Ishikawa (cell line): ENCODE measurements at regions not wholly inside any gene's neighbourhood (a gene's known extent, or its start where the extent isn't known, plus 50 kb on each side); places are given as distances from the start of the nearest gene placed in this dataset.

Experiments used
- CEBPB ChIP-seq: IDR thresholded peaks from 2 replicates; pipeline ENCODE4 v1.6.1; 2012
- CREB1 ChIP-seq: IDR thresholded peaks from 2 replicates; pipeline ENCODE4 v1.6.1; 2012; ENCODE audit warnings: low read depth
- EGR1 ChIP-seq: IDR thresholded peaks from 2 replicates; pipeline ENCODE4 v1.6.1; 2012
- EP300 ChIP-seq: IDR thresholded peaks from 2 replicates; pipeline ENCODE4 v1.6.1; 2012; ENCODE audit warnings: borderline replicate concordance
- FOXM1 ChIP-seq: IDR thresholded peaks from 2 replicates; pipeline ENCODE4 v1.6.1; 2012; ENCODE audit warnings: low read depth, borderline replicate concordance
- NFIC ChIP-seq: IDR thresholded peaks from 2 replicates; pipeline ENCODE4 v1.6.1; 2012
- RAD21 ChIP-seq: IDR thresholded peaks from 2 replicates; pipeline ENCODE4 v1.6.1; 2012; ENCODE audit warnings: low read depth
- TAF1 ChIP-seq: IDR thresholded peaks from 2 replicates; pipeline ENCODE4 v1.6.1; 2012; ENCODE audit warnings: low read depth, mild to moderate bottlenecking
- TCF12 ChIP-seq: IDR thresholded peaks from 2 replicates; pipeline ENCODE4 v1.6.1; 2012; ENCODE audit warnings: low read depth
- TEAD4 ChIP-seq: IDR thresholded peaks from 2 replicates; pipeline ENCODE4 v1.6.1; 2012
- YY1 ChIP-seq: IDR thresholded peaks from 2 replicates; pipeline ENCODE4 v1.6.1; 2012; ENCODE audit warnings: low read depth
- ZBTB7A ChIP-seq: IDR thresholded peaks from 2 replicates; pipeline ENCODE4 v1.6.1; 2012; ENCODE audit warnings: low read depth
- TF ChIP-seq, protein P1 (sequence below): IDR thresholded peaks from 2 replicates; pipeline ENCODE4 v1.6.1; 2012
- TF ChIP-seq, protein P2 (sequence below): IDR thresholded peaks from 2 replicates; pipeline ENCODE4 v1.6.1; 2012
- TF ChIP-seq, protein P3 (sequence below): IDR thresholded peaks from 2 replicates; pipeline ENCODE4 v1.6.1; 2012; ENCODE audit warnings: low read depth, mild to moderate bottlenecking

- TF ChIP-seq YY1, result no peak
- TF ChIP-seq, protein P1, sequence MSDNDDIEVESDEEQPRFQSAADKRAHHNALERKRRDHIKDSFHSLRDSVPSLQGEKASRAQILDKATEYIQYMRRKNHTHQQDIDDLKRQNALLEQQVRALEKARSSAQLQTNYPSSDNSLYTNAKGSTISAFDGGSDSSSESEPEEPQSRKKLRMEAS, result no peak
Measured at GRCh38 chr12:78385541-78385940, 479.0 kb upstream of the SYT1 start.

DNA sequence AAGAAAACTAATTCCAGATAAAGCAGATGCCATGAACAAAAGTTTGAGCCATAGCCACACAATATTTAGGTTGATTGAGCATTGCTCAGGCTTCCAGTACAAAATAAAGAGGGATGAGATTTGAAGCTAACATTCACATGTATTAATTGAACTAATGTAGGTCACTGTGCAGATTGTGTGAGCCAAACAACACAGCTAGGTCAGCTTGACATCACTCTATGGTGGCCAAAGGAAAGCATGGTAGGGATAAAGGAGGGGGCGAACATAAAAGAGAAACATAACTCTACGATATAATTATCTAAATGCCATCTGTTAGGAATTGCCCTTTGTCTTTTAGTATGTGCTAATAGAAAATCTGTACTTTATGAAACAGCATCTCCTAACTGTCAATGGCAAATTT lies 477.7 kb upstream of the SYT1 start:
- TF ChIP-seq CEBPB, result no peak
- TF ChIP-seq, protein P2, sequence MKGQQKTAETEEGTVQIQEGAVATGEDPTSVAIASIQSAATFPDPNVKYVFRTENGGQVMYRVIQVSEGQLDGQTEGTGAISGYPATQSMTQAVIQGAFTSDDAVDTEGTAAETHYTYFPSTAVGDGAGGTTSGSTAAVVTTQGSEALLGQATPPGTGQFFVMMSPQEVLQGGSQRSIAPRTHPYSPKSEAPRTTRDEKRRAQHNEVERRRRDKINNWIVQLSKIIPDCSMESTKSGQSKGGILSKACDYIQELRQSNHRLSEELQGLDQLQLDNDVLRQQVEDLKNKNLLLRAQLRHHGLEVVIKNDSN, result no peak
- no peak for TF ChIP-seq EP300
- TF ChIP-seq FOXM1, result no peak
- TF ChIP-seq TAF1, result no peak

- TF ChIP-seq EP300 (no peak), TCF12 (no peak), FOXM1 (no peak), CREB1 (no peak), NFIC (no peak), TEAD4 (no peak), EGR1 (no peak)
- TF ChIP-seq, protein P1, result no peak
Measured at GRCh38 chr12:78387721-78388120, 476.9 kb upstream of the SYT1 start.

- TF ChIP-seq, protein P2, result peak; percentile 63
- TF ChIP-seq NFIC, result no peak
- TF ChIP-seq CEBPB, result no peak
Measured at GRCh38 chr12:78388461-78388860, 476.1 kb upstream of the SYT1 start.

DNA sequence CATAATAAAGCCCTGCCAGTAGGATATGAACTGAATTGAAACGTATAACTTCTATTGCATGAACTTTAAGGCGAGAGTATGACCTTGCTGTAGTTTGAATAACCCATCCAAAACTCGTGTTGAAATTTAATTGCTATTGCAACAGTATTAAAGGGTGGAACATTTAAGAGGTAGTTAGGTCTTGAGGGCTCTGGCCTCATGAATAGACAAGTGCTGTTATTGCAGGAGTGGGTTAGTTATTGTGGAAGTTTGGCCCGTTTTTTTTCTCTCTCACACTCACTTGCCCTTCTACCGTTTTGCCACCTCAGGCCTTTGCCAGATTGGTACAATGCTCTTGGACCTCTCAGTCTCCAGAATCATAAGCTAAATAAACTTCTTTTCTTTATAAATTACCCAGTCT lies 473.7 kb upstream of the SYT1 start:
- TF ChIP-seq, protein P3, sequence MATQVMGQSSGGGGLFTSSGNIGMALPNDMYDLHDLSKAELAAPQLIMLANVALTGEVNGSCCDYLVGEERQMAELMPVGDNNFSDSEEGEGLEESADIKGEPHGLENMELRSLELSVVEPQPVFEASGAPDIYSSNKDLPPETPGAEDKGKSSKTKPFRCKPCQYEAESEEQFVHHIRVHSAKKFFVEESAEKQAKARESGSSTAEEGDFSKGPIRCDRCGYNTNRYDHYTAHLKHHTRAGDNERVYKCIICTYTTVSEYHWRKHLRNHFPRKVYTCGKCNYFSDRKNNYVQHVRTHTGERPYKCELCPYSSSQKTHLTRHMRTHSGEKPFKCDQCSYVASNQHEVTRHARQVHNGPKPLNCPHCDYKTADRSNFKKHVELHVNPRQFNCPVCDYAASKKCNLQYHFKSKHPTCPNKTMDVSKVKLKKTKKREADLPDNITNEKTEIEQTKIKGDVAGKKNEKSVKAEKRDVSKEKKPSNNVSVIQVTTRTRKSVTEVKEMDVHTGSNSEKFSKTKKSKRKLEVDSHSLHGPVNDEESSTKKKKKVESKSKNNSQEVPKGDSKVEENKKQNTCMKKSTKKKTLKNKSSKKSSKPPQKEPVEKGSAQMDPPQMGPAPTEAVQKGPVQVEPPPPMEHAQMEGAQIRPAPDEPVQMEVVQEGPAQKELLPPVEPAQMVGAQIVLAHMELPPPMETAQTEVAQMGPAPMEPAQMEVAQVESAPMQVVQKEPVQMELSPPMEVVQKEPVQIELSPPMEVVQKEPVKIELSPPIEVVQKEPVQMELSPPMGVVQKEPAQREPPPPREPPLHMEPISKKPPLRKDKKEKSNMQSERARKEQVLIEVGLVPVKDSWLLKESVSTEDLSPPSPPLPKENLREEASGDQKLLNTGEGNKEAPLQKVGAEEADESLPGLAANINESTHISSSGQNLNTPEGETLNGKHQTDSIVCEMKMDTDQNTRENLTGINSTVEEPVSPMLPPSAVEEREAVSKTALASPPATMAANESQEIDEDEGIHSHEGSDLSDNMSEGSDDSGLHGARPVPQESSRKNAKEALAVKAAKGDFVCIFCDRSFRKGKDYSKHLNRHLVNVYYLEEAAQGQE, result no peak
- TF ChIP-seq CREB1, result no peak
- no peak for TF ChIP-seq NFIC
- no peak for TF ChIP-seq RAD21
- no peak for TF ChIP-seq EP300
- TF ChIP-seq ZBTB7A, result no peak
- TF ChIP-seq YY1, result no peak
- TF ChIP-seq TEAD4, result no peak
- no peak for TF ChIP-seq EGR1
- no peak for TF ChIP-seq TAF1
- no peak for TF ChIP-seq CEBPB
- TF ChIP-seq, protein P2, result no peak
- no peak for TF ChIP-seq FOXM1
- TF ChIP-seq, protein P1, result no peak
- no peak for TF ChIP-seq TCF12

DNA sequence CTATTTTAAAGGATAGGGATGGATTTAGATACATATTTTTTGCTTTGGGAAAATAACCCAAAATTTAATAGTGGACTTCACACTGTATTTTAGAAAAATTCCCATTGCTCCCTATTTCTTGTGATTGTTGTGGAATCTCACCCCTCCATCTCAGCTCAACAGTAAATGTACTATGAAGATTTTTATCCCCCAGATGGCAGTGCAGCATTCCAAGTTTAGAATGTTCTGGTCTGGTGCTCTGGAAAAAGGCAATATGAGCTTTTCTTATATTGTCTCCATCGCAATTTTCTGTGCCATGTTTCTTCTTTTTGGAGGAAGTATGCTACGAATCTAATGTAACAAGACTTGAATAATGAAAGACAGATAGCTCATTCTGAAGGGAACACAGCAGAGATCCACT lies 471.7 kb upstream of the SYT1 start:
- TF ChIP-seq TAF1, result no peak
- peak; percentile 37; the same call in 1 of the 2 replicates for TF ChIP-seq RAD21
- TF ChIP-seq, protein P3, result no peak
- TF ChIP-seq, protein P1, result no peak
- TF ChIP-seq YY1, result no peak

GRCh38 chr12:78395961-78396360 lies 468.6 kb upstream of the SYT1 start:
- TF ChIP-seq NFIC (no peak), EP300 (no peak), FOXM1 (no peak), TAF1 (no peak), CEBPB (no peak), YY1 (no peak), CREB1 (no peak), TEAD4 (no peak), TCF12 (no peak), RAD21 (no peak), ZBTB7A (no peak), EGR1 (no peak)
- TF ChIP-seq, protein P1, result no peak
- TF ChIP-seq, protein P3, result no peak
- TF ChIP-seq, protein P2, result no peak
